Peyer's patch (tissue), 4 donors: ENCODE measurements at regions not wholly inside any gene's neighbourhood (a gene's known extent, or its start where the extent isn't known, plus 50 kb on each side); places are given as distances from the start of the nearest gene placed in this dataset.

Experiments used
- POLR2A ChIP-seq, 2 donors: fragments of 450-650 bp; IDR thresholded peaks; one replicate each; pipeline ENCODE4 v1.5.1; 2017; ENCODE audit warnings: antibody characterized with exemption in 2 of 2, mild to moderate bottlenecking in 2 of 2, moderate library complexity in 2 of 2
- TF ChIP-seq, protein P1 (sequence below), 6 experiments: fragments of 450-650 bp in 4 of 6; fragments of 200-600 bp in 2 of 6; sonication (generic) in 1 of 6; IDR thresholded peaks; one replicate each; pipeline ENCODE4 v1.5.1; 2017 to 2019; ENCODE audit warnings: antibody characterized with exemption in 6 of 6, mild to moderate bottlenecking in 3 of 6, moderate library complexity in 1 of 6

GRCh38 chr10:123221418-123221817, 67.2 kb downstream of the BUB3 start:
- TF ChIP-seq, protein P1, sequence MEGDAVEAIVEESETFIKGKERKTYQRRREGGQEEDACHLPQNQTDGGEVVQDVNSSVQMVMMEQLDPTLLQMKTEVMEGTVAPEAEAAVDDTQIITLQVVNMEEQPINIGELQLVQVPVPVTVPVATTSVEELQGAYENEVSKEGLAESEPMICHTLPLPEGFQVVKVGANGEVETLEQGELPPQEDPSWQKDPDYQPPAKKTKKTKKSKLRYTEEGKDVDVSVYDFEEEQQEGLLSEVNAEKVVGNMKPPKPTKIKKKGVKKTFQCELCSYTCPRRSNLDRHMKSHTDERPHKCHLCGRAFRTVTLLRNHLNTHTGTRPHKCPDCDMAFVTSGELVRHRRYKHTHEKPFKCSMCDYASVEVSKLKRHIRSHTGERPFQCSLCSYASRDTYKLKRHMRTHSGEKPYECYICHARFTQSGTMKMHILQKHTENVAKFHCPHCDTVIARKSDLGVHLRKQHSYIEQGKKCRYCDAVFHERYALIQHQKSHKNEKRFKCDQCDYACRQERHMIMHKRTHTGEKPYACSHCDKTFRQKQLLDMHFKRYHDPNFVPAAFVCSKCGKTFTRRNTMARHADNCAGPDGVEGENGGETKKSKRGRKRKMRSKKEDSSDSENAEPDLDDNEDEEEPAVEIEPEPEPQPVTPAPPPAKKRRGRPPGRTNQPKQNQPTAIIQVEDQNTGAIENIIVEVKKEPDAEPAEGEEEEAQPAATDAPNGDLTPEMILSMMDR (IDR thresholded peaks at IDR 0.05) = no peak
- TF ChIP-seq POLR2A (IDR thresholded peaks at IDR 0.05) = no peak
